ENCODE measurements at regions not wholly inside any gene's neighbourhood (a gene's known extent, or its start where the extent isn't known, plus 50 kb on each side); places are given as distances from the start of the nearest gene placed in this dataset.

DNA sequence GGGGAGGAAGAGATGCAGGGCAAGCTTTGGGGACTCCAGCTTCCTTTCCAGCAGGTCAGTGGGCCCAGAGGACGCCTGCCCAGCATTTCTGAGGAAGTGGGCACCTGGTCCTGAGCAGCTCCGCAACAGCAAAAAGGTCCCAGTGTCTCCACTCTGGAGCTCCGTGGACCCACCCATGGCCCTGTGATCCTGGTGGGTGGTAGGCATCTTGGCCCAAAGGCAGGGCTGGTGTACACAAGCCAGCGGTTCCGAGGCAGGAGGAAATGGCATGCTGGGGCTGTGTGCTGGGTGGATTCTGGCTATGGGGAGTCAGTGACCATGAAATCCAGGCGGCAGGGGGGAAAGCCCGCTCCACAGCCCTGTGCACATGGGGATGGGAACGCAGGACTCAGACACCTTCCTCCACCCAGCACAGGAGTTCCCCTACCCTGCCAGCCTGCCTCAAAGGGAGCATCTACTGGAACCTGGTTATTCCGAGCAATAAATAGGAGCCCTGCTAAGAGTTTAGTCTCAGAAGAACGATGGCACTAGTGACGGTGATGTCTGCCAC, 206.0 kb downstream of the GLI2 start:
- DNase-seq = no peak

DNA sequence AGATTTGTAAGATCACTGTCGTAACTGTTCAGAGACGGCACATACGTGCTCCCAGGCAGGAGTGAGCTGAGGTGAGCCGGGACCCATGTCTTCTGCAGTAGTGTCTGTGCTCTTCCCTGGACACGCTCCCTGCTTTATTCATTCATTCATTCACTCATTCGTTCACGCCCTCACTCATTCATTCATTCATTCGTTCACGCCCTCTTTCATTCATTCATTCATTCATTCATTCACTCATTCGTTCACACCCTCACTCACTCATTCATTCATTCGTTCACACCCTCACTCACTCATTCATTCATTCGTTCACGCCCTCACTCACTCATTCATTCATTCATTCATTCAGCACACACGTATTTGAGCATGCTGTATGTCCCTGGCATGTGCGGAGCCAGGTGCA, 207.0 kb downstream of the GLI2 start:
- DNase-seq = no peak

DNA sequence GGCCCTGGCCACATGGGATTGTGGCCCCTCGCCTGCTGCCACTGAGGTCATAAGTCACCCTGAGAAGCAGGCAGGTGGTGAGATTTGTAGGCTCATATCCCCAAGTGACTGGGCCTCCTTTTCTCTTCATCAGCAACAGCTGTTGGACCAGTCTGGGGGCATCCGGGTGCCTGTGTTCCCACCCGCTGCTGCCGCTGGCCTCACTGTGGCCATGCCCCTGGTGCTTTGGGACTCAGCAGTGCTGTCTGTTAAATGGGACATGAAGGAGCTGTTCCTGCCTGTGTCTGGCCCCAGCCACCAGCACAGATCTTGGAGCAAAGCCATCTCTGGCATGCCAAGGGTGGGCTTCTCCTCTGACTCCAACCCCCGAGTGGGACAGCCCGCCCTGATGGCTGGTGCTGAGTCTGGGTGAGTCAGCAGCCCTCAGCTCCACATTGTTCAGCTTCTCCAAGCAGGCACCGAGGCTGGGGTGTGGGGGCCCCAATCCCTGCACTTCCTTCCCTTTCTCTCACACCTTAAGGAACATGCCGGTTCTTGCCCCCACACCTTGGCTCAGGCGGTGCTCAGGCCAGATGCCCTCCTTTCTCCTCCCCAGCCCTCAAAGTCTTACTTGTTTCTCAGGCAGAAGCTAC, 207.9 kb downstream of the GLI2 start:
- DNase-seq = no peak

DNA sequence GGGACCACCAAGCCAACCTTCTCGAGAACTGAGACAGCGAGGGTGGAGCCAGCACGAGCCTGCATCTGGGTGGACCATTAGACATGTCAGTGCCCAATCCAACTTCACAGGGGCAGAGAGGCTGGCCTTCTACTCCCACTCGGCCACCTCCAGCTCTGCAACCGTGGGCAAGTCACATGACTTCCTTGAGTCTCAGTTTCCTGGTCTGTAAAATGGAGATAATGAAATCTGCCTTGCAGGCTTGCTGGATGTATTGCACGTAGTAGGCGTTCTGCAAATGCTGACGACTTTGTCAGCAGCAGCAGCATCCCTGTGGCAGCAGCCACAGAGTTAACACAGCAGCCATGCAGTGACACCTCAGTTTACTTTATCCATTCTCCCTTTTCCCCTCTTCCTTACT, 208.9 kb downstream of the GLI2 start:
- no peak for DNase-seq

DNA sequence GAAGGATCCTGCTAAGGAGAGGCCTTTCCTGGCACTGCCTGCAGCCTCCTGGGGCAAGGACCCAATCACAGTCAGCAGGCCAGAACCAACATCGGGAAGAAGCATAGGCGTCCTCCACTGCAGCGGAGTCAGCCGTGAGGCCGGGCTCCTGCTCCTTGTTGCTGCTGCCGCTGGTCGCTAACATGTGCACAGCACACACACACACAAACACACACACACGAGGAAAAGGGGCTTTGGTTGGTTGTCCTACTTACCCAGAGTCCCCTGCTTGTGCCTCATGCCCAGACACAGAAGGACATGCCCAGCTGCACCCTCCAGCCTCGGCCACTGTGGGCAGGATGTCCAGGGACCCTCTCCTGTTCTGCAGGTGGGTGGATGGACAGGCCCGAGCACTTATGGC, 209.4 kb downstream of the GLI2 start:
- no peak for DNase-seq

DNA sequence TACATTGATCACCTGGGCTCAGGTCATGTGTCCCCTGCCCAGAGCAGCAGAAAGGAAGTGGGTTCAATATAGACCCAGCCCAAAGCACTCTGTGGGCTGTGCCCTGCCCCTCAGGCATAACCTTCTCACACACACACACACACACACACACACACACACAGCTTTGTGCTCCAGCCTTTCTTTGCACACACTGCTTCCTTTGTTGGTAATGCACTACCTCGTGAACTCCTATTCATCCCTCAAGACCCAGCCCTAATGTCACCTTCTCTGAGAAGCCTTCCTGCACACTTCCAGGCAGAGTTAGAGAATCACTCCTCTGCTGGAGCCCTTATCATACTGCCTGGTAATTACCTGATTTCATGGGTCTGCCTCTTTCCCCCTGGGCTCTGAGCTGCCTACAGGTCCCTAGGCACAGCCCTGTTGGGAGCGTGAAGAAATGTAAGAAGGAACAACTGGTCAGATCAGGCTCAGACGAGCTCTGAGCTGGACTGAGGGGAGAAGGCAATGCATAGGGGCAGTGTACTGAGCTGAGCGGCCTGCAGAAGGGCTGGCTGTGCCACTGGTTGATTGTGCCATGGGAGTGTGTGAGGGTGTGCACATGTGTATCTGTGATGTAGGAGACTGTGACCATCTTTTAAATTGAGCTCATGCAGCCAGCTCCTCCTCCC, 210.3 kb downstream of the GLI2 start:
- no peak for DNase-seq

DNA sequence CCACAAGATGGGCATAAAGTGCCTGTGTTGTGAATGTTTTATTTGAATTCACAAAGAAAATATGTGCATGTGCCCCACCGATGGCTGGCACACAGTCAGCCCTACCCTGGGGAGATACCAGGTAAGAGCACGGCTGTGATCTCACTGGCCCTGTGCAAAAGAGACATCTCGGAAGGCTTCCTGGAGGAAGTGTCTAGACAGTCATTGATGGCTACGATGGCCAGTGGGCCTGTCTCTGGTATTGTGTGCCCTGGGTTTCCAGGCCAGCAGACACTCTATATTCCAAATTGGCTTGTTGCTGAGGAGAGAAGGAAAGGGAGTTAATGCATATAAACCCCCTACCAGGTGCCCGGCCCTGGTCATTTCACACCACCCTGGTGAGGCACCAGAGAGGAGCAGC, 211.7 kb downstream of the GLI2 start:
- no peak for DNase-seq

DNA sequence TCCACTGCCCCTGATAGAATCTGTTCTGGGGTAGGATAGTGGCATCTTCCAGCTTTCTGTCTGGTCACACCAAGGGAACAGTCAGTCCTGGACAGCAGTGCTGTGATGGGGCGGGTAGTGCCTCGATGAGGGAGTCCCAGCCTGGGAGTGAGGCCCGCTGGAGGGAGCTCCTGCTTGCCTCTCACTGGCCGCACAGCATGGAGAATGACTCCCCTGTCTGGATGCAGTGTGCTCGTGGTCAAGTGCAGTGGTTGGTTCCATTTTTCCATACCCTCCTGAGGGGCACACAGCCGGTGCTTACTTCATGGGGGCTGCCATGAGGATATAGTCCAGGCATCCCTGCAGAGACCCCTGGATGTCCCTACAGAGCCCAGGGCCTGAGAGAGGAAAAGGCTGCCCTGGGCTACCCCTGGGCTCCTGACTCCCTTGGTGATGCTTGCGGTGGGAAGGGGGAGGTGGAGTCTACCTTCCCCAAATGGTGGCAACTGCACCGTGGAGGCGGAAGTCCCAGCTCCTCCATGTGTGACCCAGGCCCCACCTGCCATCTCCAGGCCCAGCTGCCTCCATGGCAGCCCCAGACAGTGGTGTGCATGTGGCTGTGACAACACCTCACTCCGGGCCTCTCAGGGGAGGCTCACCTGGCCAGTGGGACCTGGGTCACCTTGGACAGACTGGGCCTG, 212.5 kb downstream of the GLI2 start:
- DNase-seq = no peak

DNA sequence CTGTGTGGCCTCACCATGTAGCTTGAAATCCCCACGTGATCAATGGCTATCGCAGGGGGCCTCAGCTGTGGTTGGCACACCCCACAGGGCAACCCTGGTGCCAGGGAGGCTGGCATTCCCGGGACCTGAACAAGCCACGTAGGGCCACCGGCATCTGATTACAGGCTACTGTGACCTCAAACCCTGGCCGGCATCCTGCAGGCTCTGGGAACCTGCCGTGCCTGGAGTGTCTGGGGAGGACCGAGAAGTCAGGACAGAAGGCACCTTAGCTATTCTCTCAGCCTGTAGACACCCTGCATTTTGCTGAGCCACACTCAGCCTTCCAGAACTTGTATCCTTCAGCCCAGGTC, 213.0 kb downstream of the GLI2 start:
- no peak for DNase-seq

DNA sequence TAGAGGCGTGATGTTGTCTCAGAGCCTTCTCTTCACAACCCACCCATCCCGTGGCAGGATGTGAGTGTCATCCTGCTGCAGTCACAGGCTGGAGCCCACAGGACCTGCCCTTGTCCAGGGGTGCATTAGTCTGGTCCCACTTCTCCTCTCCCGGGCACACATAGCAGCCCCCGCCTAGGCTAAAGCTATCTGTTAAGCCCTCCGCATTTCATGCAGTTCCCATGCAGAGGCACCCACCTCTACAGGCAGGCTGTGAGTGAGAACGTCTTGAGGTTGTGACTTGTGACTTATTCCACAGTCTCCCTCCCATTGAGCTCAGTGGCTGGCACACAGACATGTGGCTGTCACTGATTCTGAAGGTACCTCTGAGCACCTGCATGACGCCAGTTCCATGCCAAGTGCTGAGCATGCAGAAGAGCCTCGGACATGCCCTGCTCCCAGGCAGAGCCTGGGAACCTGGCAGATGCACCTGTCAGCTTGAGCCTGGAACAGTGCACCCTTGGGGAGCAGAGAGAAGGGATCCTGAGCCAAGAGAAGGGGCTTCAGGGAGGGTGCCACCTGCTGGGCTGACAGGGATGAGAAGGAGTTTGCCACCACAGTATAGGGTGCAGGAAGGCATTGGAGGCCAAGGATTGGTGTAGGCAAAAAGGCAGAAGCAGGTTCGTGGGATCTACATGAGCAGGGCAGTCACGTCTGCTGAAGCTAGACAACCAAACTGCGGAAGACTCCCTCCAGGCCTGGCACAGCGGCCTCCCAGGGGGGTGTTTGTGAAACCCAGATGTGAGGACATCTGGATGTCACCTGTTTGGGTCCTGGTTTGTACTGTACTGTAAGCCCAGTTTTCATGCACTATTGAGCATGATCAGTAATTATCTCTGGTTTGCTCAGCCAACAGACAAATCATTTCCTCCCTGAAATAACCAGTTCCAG, 213.6 kb downstream of the GLI2 start:
- DNase-seq = no peak

DNA sequence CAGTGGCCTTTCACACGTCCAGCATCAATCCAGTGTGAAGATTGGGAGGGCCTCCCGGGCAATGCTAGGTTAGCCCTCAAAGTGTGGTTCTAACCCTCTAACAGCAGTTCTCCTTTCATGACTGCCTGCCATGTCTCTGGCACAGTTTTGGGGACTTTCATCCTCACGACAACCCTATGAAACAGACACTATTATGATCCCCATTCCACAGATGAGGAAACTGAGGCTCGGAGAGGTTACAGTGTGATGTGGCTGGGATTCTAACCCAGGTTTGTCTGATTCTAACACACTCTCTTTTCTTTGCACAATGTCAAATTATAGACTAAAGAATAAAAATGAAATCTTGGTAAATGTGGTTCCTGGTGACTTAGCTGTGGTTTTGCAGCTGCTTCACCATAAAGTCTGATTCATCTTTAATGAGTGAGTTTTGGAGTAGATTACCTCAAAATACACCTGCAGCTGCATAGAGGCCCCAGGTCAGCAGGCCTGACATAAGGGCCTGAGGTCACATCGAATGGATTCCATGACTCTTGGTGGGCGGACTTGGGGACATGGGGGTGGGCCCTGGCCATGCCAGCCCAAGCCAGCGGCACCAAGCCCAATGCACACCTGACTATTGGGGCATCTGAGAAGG, 214.4 kb downstream of the GLI2 start:
- no peak for DNase-seq

DNA sequence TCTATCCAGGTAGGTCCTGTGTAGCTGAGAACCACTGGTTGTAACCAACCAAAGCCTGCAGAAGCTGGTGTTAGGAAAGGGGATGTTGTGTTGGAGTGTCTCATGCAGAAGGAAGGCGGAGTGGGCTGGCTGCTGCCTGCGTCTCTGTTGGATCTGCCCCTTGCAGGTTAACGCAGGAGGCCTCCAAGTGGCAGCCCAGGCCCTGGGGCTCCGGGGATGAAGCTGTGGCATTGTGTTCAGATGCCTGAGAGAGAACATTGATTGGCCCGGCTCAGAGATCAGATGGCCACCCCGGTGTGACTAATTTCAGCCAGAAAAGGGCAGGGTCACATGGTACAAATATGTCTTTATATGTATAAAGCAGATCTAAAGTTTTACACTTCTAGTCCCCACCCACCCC, 216.0 kb downstream of the GLI2 start:
- no peak for DNase-seq

DNA sequence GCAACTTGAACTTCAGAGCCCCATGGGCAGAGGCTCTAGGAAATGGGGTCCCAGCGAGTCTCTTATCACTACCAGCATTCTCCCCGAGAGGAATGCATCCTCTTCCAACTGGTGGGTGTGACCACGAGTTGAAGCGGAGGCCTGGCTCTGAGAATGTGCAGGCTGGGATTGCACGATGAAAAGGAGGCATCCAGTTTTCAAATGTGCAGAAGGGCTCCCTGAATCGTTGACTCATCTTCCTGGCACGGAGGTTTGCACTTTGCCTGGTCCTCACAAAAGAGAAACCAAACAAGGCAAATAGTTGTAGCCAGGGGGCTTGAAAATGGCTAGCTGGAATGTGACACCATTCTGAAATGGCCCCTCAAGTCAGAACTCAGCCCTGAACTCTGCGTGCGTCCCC, 216.7 kb downstream of the GLI2 start:
- DNase-seq = no peak

DNA sequence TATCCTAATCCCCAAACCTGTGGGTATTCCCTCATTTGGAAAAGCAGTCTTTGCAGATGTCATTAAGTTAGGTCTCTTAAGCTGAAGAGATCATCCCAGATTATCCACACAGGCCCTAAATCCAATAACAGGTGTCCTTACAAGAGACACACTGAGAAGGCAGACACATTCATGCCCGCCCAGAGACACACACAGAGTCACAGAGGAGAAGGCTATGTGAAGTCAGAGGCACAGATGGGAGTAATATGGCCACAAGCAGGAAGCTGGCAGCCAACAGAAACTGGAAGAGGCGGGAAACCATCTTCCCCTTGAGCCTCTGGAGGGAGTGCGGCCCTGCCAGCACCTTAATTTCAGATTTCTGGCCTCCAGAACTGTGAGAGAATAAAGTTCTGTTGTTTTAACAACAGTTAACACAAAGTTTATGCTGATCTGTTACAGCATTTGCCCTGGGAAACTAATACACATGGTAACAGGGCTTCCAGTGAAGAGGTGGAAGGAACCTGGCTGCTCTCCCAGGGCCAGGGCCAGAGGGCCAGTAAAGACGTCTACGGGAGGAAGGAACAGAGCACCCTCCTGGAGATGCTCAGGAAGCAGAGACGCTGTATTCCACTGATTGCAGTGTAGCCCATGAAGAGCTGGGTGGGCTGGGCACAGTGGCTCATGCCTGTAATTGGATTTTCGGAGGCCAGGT, 217.5 kb downstream of the GLI2 start:
- DNase-seq = no peak

DNA sequence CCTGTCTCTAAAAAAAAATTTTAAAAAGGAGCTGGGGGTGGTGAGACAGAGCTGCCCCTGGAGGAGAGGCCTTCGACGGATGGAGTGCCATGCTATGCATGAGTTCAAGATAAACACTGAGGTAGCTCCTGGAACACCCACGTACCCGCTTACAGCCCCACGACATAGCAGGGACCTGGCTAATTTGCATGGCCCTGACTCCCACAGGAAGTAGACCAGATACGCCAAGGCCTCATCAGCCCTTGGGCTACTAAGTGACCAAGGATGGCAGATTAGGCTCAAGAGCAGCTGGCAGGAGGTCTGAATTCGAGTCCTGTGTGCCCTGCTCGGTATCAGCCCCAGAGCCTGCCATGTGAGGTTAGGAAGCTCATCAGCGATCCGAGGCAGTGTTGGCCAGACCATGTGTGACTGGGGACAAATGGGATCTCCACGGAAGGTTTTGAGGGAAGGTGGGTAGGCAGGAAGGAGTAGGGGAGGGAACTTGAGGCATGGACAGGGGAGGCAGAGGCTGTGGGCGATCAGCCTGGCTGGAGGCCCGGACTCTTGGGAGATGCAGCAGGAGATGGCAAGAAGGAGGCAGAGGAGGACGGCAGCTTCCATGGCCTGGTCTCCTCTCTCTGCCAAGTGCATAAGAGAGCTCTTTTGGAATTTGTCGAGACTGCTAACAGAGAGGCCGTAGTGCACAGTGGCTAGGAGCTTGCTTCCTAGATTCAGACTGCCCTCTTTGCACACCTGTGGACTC, 218.3 kb downstream of the GLI2 start:
- DNase-seq = no peak

DNA sequence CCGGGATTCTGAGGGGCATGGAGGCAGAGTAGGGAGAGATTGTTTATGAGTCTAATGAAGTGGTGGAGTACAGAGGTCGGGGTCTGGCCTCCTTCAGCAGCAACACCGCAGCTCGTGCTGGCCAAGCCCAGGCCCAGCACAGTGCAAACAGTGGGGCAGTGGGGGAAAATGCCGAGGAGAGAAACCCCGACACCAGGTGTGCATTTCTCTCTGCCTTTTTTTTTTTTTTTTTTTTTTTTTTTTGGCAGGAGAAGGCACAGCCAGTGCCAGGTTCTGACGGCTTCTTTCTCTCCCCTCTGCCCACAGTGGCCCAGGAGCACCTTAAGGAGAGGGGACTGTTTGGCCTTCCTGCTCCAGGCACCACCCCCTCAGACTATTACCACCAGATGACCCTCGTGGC, 219.3 kb downstream of the GLI2 start:
- DNase-seq = no peak

DNA sequence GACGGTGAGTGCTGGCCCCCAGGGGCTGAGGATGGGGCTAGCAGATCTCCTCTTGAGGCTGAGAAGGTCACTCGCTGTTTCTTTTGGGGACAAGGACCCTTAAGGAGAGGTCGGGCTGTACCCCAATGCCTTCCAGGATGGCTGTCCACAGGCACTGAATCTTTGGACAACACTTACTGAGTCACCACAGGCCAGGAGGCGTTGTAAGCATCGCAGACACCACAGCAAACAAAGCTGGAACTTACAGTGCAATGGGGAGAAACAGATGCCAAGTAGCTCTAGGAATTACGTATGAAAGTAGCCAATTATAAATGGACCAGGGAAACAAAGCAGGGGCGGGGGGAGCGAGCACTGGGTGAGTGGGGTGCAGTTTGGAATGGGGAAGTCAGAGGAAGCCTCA, 219.8 kb downstream of the GLI2 start:
- DNase-seq = no peak

DNA sequence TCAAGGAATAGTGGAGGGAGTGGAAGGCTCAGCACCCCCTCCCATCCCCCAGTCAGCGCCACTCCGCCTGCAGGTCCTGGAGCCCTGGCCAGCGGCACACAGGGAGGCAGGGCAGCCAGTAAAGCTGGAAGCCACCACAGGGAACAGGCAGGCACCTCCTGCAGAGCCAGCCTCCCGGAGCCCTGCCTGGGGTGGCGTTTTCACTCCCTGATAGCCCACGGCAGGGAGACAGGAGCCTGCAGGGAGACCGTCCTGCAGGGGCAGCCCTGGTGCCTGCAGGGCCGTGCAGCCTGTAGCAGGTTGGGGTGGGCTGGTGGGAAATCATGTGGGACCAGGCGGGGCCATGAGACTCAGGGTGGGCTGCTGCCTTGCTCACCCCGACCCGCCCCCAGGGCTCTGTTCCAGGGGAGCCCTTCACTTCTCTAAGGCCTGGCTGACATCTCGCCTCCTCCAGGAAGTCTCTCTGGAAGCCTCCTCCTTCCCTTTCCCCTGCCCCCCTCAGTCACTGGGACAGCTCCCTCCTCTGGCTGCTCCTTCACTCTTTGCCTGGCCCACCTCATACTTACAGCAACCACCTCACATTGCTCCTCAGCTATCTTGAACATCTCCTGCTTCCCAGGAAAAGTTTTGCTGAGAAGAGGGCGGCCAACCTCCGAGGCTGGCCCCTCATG, 221.0 kb downstream of the GLI2 start:
- DNase-seq = no peak

DNA sequence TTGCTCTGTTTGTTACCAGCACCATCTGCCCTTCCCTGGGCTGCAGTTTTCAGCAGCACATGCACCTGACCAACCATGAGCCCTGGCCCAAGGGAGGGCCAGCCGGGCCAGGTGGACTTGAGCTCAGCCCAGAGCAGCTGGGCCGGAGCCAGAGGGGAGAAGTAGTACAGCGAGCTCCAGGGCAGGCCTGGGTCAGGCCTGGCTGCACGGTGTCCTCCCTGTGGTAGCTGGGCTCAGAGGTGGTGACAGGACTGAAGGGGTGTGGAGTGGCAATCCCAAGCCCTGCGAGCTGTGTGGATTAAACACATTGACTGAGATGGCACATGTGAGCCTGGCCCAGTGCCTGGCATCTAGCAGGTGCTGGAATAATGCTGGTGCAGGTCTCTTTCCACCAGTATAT, 222.2 kb downstream of the GLI2 start:
- DNase-seq = no peak

DNA sequence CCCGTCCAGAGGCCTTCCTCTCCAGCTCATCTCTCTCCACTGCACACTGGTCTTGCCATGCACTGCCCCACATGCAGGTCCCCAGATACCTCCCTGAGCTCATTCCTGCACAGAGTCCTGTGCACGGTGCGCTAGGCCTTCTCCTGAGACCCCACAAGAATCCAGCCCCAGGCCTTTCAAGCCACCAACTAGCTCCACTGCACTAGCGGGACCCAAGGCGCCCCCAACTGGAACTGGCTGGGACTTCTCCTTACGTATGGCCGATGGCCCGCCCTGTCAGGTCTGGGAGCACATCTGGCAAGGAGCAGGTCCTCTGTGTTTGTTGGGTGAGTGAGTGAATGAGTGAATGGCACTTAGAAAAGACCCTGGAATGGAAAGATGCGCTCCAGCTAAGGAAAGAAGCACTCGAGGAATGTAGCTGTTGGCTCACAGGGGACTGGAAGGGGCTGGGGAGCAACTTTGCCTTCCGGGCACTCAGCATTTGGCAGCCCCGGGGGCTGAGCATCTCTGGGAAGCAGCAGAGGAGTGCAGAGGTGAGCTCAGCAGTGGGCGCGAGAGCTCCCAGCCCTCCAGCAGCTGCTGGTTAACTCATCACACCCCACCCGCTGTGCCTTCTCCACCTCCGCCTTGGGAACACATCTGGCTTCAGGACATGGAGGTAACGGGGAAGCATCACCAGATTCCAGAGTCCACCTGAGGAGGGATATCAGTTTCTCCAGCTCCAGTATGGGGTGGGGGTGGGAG, 223.1 kb downstream of the GLI2 start:
- DNase-seq = no peak
